Left forelimb (tissue), 1 donor: ENCODE measurements at regions not wholly inside any gene's neighbourhood (a gene's known extent, or its start where the extent isn't known, plus 50 kb on each side); places are given as distances from the start of the nearest gene placed in this dataset.
"Not testable (repeated sequence)": the region's sequence is repeated elsewhere in the genome, so short reads cannot be mapped to it uniquely, and the experiment has no call there.

Experiments used
- DNase-seq: peaks from one replicate; pipeline ENCODE4 v3.0.0-alpha.2; 2018; ENCODE audit warnings: low spot score

DNA sequence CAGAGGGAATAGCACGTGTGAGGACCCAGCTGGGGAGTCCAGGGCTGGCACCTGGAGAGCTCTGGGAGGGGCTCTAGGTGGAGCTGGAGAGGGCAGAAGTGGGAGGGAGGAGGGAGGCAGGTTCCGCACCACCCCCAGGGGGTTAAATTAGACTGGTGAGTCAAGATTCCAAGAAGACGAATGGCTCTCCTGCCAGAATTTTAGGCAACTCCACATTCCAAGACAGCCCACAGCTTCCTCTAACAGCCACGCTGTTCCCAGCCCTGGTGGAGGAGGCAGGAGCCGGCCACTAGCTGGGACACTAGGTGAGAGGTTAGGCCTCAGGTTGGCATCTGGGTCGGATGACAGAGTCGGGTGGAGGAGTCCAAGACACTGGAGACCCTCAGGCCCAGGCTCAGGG, 60.2 kb downstream of the TFAP2C start:
- no peak for DNase-seq

- DNase-seq = no peak
Observed at GRCh38 chr20:56689852-56690485, 60.9 kb downstream of the TFAP2C start.

- no peak for DNase-seq
Observed at GRCh38 chr20:56690531-56691175, 61.5 kb downstream of the TFAP2C start.

DNA sequence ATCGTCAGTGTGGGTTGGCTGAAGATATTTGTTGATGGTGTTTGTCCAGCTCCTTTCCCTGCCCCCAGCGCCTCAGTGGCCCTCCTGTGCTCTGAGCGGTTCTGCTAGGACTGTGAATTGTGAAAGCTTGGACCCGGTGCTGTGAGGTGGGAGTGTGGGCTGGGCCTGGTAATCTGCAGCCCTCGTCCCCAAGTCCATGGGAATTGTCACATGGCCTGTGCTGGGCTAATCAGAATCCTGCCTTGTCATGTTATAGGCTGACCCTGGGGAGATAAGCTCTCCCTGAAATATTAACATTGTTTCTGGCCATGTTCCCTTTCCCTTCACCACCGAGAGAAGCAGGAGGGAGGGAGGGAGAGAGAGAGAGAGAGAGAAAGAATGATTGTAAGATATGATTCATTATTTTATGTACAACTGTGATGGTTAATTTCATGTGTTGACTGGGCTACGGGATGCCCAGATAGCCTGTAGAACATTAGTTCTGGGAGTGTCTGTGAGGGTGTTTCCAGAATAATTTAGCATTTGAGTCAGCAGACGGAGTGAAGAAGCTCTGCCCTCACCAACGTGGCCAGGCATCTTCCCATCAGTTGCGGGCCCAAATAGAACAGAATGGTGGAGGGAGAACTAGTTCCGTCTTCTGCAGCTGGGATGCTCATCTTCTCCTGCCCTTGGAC, 62.4 kb downstream of the TFAP2C start:
- no peak for DNase-seq

DNA sequence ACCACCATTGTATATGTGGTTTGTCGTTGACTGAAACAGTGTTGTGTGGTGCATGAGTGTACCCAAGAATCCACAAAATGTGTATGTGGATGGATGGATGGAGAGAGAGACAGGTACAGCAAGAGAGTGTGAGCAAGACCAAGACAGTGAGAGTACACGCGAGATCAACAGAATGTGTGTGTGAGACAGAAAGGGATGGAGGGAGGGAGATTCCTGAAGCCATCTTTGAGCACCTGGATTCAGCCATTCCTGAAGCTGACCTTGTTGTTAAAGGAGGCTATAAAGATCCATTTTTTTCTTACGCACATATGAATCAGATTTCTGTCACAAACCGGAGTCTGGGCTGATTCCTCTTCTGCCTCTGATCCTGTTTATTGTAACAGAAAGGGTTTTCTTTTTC, 64.1 kb downstream of the TFAP2C start:
- no peak for DNase-seq

DNA sequence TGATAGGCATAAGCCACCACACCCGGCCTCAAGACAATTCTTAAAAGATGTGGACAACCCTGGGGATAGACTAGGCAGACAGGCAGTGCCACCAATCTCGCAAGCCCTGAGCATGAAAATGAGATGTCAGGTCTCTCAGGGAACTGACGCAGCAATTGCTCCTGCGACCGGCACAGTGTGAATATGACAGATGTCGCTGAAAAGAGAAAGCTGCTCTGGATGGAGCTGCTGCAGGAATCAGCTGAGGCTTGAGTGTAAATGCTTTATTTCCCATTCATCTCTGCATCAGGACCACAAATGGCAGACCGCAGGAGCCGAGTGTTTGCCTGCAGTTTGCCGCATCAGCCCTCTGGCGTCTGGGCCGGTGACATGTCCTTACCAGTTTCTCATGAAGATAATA, 68.4 kb downstream of the TFAP2C start:
- no peak for DNase-seq

- DNase-seq = no peak
Observed at GRCh38 chr20:56698297-56698696, 69.2 kb downstream of the TFAP2C start.

DNA sequence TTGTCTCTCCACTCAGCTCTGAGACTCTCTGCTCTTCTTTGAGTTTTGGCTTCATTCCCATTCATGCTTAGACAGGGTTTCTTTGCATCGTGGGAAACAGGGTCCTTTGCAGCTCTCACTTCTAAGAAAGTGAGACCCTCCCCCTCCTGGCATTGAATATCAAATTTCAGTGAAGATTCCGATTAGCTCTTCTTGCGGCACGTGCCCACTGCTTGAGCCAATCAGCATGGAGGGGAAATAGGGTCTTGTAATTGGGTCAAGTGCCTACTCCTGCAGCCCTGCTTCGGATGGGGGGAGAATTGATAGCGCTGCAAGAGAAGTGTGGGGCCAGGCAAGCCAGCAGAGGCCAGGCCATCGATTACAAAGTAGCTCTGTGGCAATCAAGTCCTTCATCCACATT, 69.6 kb downstream of the TFAP2C start:
- no peak for DNase-seq

DNA sequence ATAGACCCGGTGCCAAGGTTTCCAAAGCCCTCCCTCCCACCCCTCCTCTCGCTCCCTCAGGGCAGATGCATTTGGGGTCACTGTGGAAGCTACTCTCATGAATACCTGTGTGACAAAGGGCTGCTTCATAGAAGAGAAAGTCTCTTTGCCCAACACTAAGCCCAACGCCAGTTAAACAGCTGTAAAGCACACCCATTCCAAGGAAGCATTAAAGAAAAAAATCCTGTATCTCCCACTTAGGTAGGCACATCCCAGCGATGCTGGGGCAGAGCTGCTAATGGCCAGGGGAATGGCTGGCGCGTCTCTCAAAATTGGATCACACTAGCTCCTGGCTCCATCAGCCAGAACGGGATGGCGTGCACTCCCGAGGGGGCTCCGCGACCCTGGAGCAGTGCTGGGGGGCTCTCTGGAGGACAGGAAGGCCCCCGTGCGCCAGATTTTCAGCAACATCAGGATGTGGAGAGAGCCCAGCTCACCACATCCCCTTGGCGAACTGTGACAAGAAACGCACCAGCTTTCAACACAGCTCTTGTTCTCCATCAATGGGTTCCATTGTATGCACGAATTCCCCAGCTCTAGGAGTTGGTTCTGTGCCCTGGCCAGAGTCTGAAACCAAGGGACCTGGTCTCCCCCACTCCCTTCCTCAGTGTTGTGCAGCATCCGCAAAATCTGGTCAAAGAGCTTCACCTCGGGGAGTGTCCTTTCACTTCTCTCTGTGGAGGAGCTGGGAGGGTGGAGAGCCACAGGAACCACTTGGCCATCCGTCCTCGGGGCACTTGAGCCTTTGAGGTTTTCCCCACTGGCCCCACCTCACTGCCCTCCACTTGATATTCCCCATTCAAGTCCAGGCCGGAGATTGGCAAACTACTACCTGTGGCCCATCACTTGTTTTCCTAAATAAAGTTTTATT, 74.1 kb downstream of the TFAP2C start:
- DNase-seq = no peak

DNA sequence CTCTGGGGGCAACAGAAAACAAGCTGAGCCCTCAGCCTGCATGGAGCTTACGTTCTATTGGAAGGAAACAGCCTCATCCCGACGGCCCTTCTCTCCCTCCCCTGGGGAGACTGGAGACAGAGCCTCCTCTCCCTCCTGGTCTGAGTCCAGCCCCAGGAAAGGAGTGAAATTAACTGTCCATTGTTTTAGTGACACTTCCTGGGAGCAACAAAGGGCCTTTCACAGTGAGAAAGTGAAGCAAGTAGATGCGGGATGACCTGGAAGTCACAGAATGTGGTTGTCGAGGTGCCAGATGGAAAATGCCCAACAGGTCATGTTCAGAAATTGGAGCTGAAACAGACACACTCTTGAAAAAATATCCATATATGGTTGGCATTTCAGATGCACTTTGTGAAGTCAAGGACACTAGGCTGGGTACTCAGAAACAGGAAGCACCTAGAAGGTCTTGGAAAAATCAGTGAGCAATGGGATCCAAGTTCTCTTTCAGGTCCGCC, 77.8 kb downstream of the TFAP2C start:
- no peak for DNase-seq

DNA sequence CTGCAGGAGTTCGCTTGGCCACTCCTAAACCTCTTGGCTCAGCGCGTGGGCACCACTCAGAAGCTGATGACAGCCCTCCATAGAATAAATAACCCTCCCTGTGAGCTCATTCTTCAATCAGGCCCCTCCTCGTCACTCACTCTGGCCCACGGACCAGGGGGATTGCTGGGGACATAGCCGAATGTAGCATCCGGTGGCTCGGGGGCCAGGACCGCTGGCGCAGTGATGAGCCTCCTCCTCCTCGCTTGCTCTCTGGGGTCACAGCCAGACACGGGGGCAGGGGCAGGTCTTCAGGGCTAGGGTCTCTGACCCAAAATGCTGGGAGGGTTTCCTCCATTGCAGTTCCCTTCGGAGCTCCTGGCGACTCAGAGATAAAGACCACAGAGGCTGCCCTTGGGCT, 79.9 kb downstream of the TFAP2C start:
- DNase-seq = no peak

DNA sequence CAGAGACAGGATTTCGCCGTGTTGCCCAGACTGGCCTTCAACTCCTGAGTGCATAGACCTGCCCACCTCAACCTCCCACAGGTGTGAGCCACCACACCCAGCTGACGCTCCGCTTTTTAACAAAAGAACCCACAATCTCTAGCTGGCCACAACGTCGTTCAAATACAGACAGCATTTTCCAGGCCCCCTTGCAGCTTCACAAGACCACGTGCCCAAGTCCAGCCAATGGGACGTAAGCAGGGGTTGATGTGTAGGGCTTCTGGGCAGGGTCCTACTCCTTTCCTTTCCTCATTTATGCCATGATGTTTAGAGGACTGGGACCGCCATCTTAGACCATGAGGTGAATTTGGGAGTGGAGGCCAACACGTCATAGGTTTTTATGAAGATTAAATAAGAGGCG, 81.0 kb downstream of the TFAP2C start:
- no peak for DNase-seq

DNA sequence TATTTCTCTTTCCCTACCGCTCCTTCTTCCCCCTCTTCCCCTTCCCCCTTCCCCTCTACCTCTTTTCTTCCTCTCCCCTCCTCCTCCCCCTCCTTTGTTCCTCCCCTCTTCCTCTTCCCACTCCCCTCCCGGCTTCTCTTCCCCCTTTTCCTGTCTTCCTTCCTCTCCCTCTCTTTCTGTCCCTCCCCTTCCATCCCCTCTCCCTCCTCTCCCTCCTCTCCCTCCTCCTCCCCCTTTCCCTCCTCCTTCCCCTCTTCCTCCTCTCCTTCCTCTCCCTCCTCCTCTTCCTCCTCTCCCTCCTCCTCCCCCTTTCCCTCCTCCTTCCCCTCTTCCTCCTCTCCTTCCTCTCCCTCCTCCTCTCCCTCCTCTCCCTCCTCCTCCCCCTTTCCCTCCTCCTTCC, 81.5 kb downstream of the TFAP2C start:
- DNase-seq = not testable (repeated sequence)

GRCh38 chr20:56711018-56711417, 81.9 kb downstream of the TFAP2C start:
- no peak for DNase-seq

DNA sequence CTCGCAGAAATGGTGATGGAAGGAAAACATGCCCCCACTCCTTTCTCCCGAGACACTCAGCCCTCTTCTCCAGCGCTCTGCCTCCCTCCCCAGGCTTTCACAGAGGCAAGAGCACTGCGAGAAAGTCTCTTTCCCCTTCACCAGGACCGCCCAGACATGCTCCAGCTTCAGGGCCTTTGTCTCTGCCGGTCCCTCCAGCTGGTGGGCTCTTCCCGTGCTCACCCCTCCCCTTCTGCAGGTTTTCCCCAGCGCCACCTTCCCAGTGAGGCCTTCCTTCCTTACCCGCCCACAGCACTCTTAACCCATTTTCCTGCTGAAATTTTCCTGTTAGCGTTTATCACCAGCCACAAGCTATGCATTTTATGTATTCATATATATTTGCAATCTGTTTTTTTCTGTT, 86.2 kb downstream of the TFAP2C start:
- DNase-seq = no peak

GRCh38 chr20:56715902-56716519, 86.9 kb downstream of the TFAP2C start:
- no peak for DNase-seq

GRCh38 chr20:56716806-56717205, 87.7 kb downstream of the TFAP2C start:
- no peak for DNase-seq

GRCh38 chr20:56718816-56719215, 89.7 kb downstream of the TFAP2C start:
- no peak for DNase-seq

- DNase-seq = no peak
Observed at GRCh38 chr20:56720620-56721213, 91.6 kb downstream of the TFAP2C start.

- no peak for DNase-seq
Observed at GRCh38 chr20:56722042-56722441, 92.9 kb downstream of the TFAP2C start.

DNA sequence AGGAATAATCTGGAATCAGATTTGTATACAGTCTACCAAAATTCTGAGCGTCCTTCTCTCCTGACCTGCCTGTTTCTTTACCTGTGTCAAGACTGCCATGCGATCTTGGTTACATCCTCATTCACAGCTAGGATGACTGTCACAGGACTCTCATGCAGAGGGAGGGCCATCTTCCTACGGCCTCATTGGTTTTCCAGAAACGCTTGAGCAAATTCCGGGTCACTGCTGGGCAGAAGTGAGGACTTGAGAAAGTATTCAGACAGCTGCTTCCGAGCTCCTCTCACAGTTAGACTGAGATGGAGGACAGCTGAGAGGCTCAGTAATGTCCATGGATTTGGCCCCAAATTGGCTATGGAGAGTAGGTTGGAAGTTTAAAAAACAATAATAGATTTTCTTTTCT, 94.2 kb downstream of the TFAP2C start:
- no peak for DNase-seq
